ENCODE measurements at regions not wholly inside any gene's neighbourhood (a gene's known extent, or its start where the extent isn't known, plus 50 kb on each side); places are given as distances from the start of the nearest gene placed in this dataset.

- no peak for TF ChIP-seq BCL6 (CRISPR knock-in tag; IDR thresholded peaks at IDR 0.05)
- TF ChIP-seq STAT5B (CRISPR knock-in tag; IDR thresholded peaks at IDR 0.05), result no peak
- no peak for TF ChIP-seq ARHGAP35 (IDR thresholded peaks at IDR 0.05; ENCODE audit: partially characterized antibody)
- TF ChIP-seq TAF7 (tag; IDR thresholded peaks at IDR 0.05), result no peak
- TF ChIP-seq ZNF436 (CRISPR knock-in tag; IDR thresholded peaks at IDR 0.05), result no peak
Observed at GRCh38 chrX:124981420-124981819, 338.3 kb upstream of the TEX13C start (continued).

- FAIRE-seq (no peak), DNase-seq (ENCODE audit: extremely low read depth in 1 of 4, low spot score in 3 of 4) (no peak), ATAC-seq (no peak)
- no peaks in the 10 kb centered on the region for H3K9me3 ChIP-seq (replicated peaks; ENCODE audit: control insufficient read depth, insufficient read depth, low read depth, low read length)
- H4K20me1 ChIP-seq (replicated peaks; ENCODE audit: control insufficient read depth, insufficient read depth, low read length), result no peaks in the 10 kb centered on the region
- H2AFZ ChIP-seq (ENCODE audit: low read depth, low read length), result no peak overlapping the region
- no peak overlapping the region for H3K4me2 ChIP-seq (ENCODE audit: insufficient read depth, low read length)
- H3K9ac ChIP-seq (ENCODE audit: insufficient read depth in 1 of 2, low read depth in 2 of 2, low read length in 2 of 2), result no peak overlapping the region
- intact Hi-C loops (cut with micrococcal nuclease) (no loop called here), in situ Hi-C loops (cut with MboI) (no loop called here)
- ChIA-PET POLR2A (no interaction called here), CTCF (ENCODE audit: low intra/inter-chr PET ratio) (no interaction called here)
- H3K27ac ChIP-seq (ENCODE audit: extremely low read depth, low read depth, low read length), result no peak overlapping the region
- 16% methylated on average over 3 of the region's 3 CpGs for WGBS (ENCODE audit: insufficient coverage, low coverage, missing lambda C conversion rate)
- no peaks in the 10 kb centered on the region for H3K27me3 ChIP-seq (ENCODE audit: control insufficient read depth in 2 of 2, insufficient read depth in 2 of 2, low read length in 2 of 2)
- no peak overlapping the region for H3K4me3 ChIP-seq
- H3K36me3 ChIP-seq (ENCODE audit: control insufficient read depth, insufficient read depth, low read length), result no peaks in the 10 kb centered on the region
- no peaks in the 10 kb centered on the region for H3K79me2 ChIP-seq (ENCODE audit: control insufficient read depth, insufficient read depth, low read length)
- BruUV-seq (replicated peaks), result no TSS peak
- H3K9me1 ChIP-seq (ENCODE audit: control insufficient read depth, insufficient read depth, low read length), result no peaks in the 10 kb centered on the region
- H3K4me1 ChIP-seq (replicated peaks in 1 of 2; ENCODE audit: control insufficient read depth in 2 of 2, insufficient read depth in 2 of 2, low read length in 2 of 2), result no peaks in the 10 kb centered on the region
- TF ChIP-seq NFYB (IDR thresholded peaks at IDR 0.05; ENCODE audit: extremely low read depth, insufficient read length) (no peak), PBX2 (CRISPR knock-in tag; IDR thresholded peaks at IDR 0.05; ENCODE audit: low read depth) (no peak), PBX2 (tag; conservative IDR thresholded peaks at IDR 0.05; ENCODE audit: low read depth) (peak; percentile 43; the same call in 1 of the 2 replicates)
Observed at GRCh38 chrX:124984140-124984813, 335.4 kb upstream of the TEX13C start.

All from K562 (cell line).